H1 (cell line): ENCODE measurements at regions not wholly inside any gene's neighbourhood (a gene's known extent, or its start where the extent isn't known, plus 50 kb on each side); places are given as distances from the start of the nearest gene placed in this dataset.

Experiments
- CTCF ChIA-PET: fragments of 300-600 bp; sonication (Branson Sonifier 250); formaldehyde crosslinking; loops from one replicate; lab custom pipeline; 2021; ENCODE audit not compliant: partially characterized antibody; lab: Charles Lee
- POLR2A ChIA-PET: fragments of 300-600 bp; sonication (Branson Sonifier 250); formaldehyde crosslinking; loops from one replicate; lab custom pipeline; 2021; ENCODE audit warnings: inconsistent platforms; ENCODE audit not compliant: partially characterized antibody; lab: Charles Lee
- DNase-seq, 2 experiments: peaks; one replicate each; pipeline versions ENCODE4 v3.0.0 to v3.0.0-alpha.2; 2010 to 2022; ENCODE audit warnings: low spot score in 2 of 2, low read depth in 1 of 2, mixed read lengths in 1 of 2
- FAIRE-seq: peaks from 2 replicates; lab custom pipeline; 2011; peaks lifted over from hg19 to GRCh38; lab: Jason Lieb, UNC
- H2AFZ ChIP-seq: 2 replicates; pipeline ENCODE4 v1.8.1; 2012; ENCODE audit warnings: low read length, inconsistent platforms
- H2AK5ac ChIP-seq: 2 replicates; pipeline ENCODE4 v1.6.1; 2013; ENCODE audit warnings: low read depth, low read length
- H2BK120ac ChIP-seq: replicated peaks from 2 replicates; pipeline ENCODE3; 2013; ENCODE audit warnings: low read depth, low read length, inconsistent platforms
- H2BK12ac ChIP-seq: 2 replicates; pipeline ENCODE4 v1.6.1; 2013; ENCODE audit warnings: low read depth, low read length
- H2BK15ac ChIP-seq: 2 replicates; pipeline ENCODE4 v1.6.1; 2013; ENCODE audit warnings: low read length
- H2BK20ac ChIP-seq: 2 replicates; pipeline ENCODE4 v1.6.1; 2013; ENCODE audit warnings: low read length
- H2BK5ac ChIP-seq: 2 replicates; pipeline ENCODE4 v1.6.1; 2013; ENCODE audit warnings: low read depth, low read length
- H3K14ac ChIP-seq: 2 replicates; pipeline ENCODE4 v1.6.1; 2013; ENCODE audit warnings: inconsistent platforms; ENCODE audit not compliant: insufficient read length
- H3K18ac ChIP-seq: 2 replicates; pipeline ENCODE4 v1.6.1; 2013; ENCODE audit warnings: low read length; ENCODE audit errors: extremely low read depth
- H3K23ac ChIP-seq: 2 replicates; pipeline ENCODE4 v1.6.1; 2013; ENCODE audit warnings: inconsistent platforms; ENCODE audit not compliant: insufficient read length
- H3K23me2 ChIP-seq: 2 replicates; pipeline ENCODE4 v1.6.1; 2013; ENCODE audit warnings: low read depth, low read length
- H3K27ac ChIP-seq: 2 replicates; pipeline ENCODE4 v1.6.1; 2011; ENCODE audit warnings: low read depth, low read length, inconsistent platforms
- H3K27me3 ChIP-seq, 4 experiments: replicated peaks in 1 of 4; 1 replicate in 1 of 4; 2 replicates in 3 of 4; pipeline versions ENCODE4 v1.6.1 to v1.8.1; 2011 to 2013; ENCODE audit warnings: low read length in 3 of 4, mild to moderate bottlenecking in 3 of 4, inconsistent platforms in 2 of 4, mixed read lengths in 2 of 4, moderate library complexity in 1 of 4; ENCODE audit not compliant: control insufficient read depth in 3 of 4, insufficient read depth in 3 of 4; ENCODE audit errors: extremely low read depth in 1 of 4
- H3K36me3 ChIP-seq, 4 experiments: 2 replicates each; pipeline versions ENCODE4 v1.6.1 to v1.8.1; 2011 to 2013; ENCODE audit warnings: mild to moderate bottlenecking in 4 of 4, low read length in 3 of 4, moderate library complexity in 2 of 4, control low read depth in 1 of 4, inconsistent platforms in 1 of 4; ENCODE audit not compliant: insufficient read depth in 4 of 4, control insufficient read depth in 2 of 4
- H3K4ac ChIP-seq: replicated peaks from 2 replicates; pipeline ENCODE3; 2013; ENCODE audit warnings: low read length, low read depth, mixed read lengths, inconsistent platforms; ENCODE audit not compliant: insufficient read length
- H3K4me1 ChIP-seq, 4 experiments: replicated peaks in 1 of 4; 1 replicate in 1 of 4; 2 replicates in 3 of 4; pipeline versions ENCODE4 v1.6.1 to v1.8.1; 2011 to 2013; ENCODE audit warnings: low read length in 3 of 4, inconsistent platforms in 2 of 4, mixed read lengths in 1 of 4; ENCODE audit not compliant: insufficient read depth in 4 of 4, control insufficient read depth in 3 of 4
- H3K4me2 ChIP-seq, 2 experiments: 2 replicates each; pipeline versions ENCODE4 v1.6.1 to v1.8.1; 2011 to 2013; ENCODE audit warnings: low read depth in 2 of 2, low read length in 2 of 2, control low read depth in 1 of 2, inconsistent platforms in 1 of 2, mild to moderate bottlenecking in 1 of 2; ENCODE audit not compliant: insufficient read depth in 1 of 2
- H3K4me3 ChIP-seq, 4 experiments: fragments of 200-600, 300-600 bp in 1 of 4; sonication (generic), shearing (Covaris generic), sonication (Bioruptor Twin) in 1 of 4; 2 replicates each; pipeline versions ENCODE4 v1.5.1 to v1.8.1; 2011 to 2016; ENCODE audit warnings: low read length in 4 of 4, low read depth in 3 of 4, control low read depth in 2 of 4, inconsistent platforms in 2 of 4, mild to moderate bottlenecking in 2 of 4, mixed read lengths in 1 of 4, moderate library complexity in 1 of 4; ENCODE audit not compliant: insufficient read depth in 2 of 4; ENCODE audit errors: extremely low read depth in 1 of 4
- H3K56ac ChIP-seq: replicated peaks from 2 replicates; pipeline ENCODE3; 2013; ENCODE audit warnings: low read depth, mild to moderate bottlenecking, mixed read lengths, low read length, inconsistent platforms; ENCODE audit not compliant: insufficient read length
- H3K79me1 ChIP-seq: 2 replicates; pipeline ENCODE4 v1.6.1; 2013; ENCODE audit warnings: low read depth, low read length, control low read depth
- H3K79me2 ChIP-seq, 2 experiments: 2 replicates each; pipeline versions ENCODE4 v1.6.1 to v1.8.1; 2012 to 2013; ENCODE audit warnings: low read length in 2 of 2, mild to moderate bottlenecking in 2 of 2, inconsistent platforms in 1 of 2; ENCODE audit not compliant: insufficient read depth in 2 of 2, control insufficient read depth in 1 of 2
- H3K9ac ChIP-seq, 4 experiments: replicated peaks in 1 of 4; 1 replicate in 1 of 4; 2 replicates in 3 of 4; pipeline versions ENCODE4 v1.6.1 to v1.8.1; 2011 to 2013; ENCODE audit warnings: low read depth in 3 of 4, low read length in 3 of 4, control low read depth in 2 of 4, mild to moderate bottlenecking in 2 of 4, moderate library complexity in 2 of 4, inconsistent platforms in 1 of 4; ENCODE audit errors: extremely low read depth in 1 of 4
- H3K9me3 ChIP-seq, 2 experiments: 2 replicates each; pipeline versions ENCODE4 v1.6.1 to v1.8.1; 2012 to 2013; ENCODE audit warnings: mild to moderate bottlenecking in 2 of 2, moderate library complexity in 2 of 2, control low read depth in 1 of 2, inconsistent platforms in 1 of 2, low read depth in 1 of 2, low read length in 1 of 2, mixed read lengths in 1 of 2; ENCODE audit not compliant: insufficient read depth in 2 of 2
- H4K20me1 ChIP-seq, 2 experiments: replicated peaks in 1 of 2; 2 replicates each; pipeline versions ENCODE3 to v1.8.1; 2011 to 2013; ENCODE audit warnings: inconsistent platforms in 2 of 2, low read length in 2 of 2, mild to moderate bottlenecking in 1 of 2; ENCODE audit not compliant: insufficient read depth in 2 of 2, control insufficient read depth in 1 of 2
- H4K5ac ChIP-seq: 2 replicates; pipeline ENCODE4 v1.6.1; 2013; ENCODE audit warnings: low read length, low read depth, mixed read lengths, inconsistent platforms; ENCODE audit not compliant: insufficient read length
- H4K8ac ChIP-seq: 2 replicates; pipeline ENCODE4 v1.8.0; 2013; ENCODE audit warnings: mild to moderate bottlenecking, moderate library complexity, low read length, inconsistent platforms; ENCODE audit not compliant: insufficient read depth; ENCODE audit errors: extremely low read depth
- H4K91ac ChIP-seq: replicated peaks from 2 replicates; pipeline ENCODE3; 2013; ENCODE audit warnings: low read length, mixed read lengths, inconsistent platforms; ENCODE audit not compliant: insufficient read length
- CHD2 ChIP-seq: IDR thresholded peaks from 2 replicates; pipeline ENCODE4 v1.6.1; 2012; ENCODE audit warnings: low read length, improper control_type of control experiment
- CREB1 ChIP-seq: IDR thresholded peaks from 2 replicates; pipeline ENCODE4 v1.6.1; 2012; ENCODE audit warnings: inconsistent platforms
- CTBP2 ChIP-seq: IDR thresholded peaks from 2 replicates; pipeline ENCODE4 v1.7.0; 2011; ENCODE audit warnings: borderline replicate concordance, mild to moderate bottlenecking, moderate library complexity, mixed read lengths, low read length; ENCODE audit not compliant: insufficient read depth, insufficient read length
- GTF2F1 ChIP-seq: IDR thresholded peaks from 2 replicates; pipeline ENCODE4 v1.6.1; 2012; ENCODE audit warnings: low read depth, low read length, improper control_type of control experiment, borderline replicate concordance
- NANOG ChIP-seq: IDR thresholded peaks from 2 replicates; pipeline ENCODE4 v1.6.1; 2011; ENCODE audit warnings: low read length, low read depth, mild to moderate bottlenecking, inconsistent platforms; ENCODE audit not compliant: insufficient read depth, poor library complexity, severe bottlenecking
- POU5F1 ChIP-seq: IDR thresholded peaks from 2 replicates; pipeline ENCODE4 v1.6.1; 2011; ENCODE audit warnings: low read depth, mild to moderate bottlenecking, low read length, moderate library complexity
- SUZ12 ChIP-seq: fragments of 200-600 bp; sonication (generic); IDR thresholded peaks from 2 replicates; pipeline ENCODE4 v1.6.1; 2012; ENCODE audit warnings: mild to moderate bottlenecking, inconsistent platforms, low read length, moderate library complexity, mixed read lengths
- WGBS, 2 experiments: shearing (Covaris generic) in 1 of 2; methylation state at CpG; one replicate each; pipeline versions ENCODE4 v1.1.6 to v1.1.7; 2013 to 2015; ENCODE audit warnings: low lambda C conversion rate in 2 of 2, mixed read lengths in 2 of 2, inconsistent platforms in 1 of 2, low coverage in 1 of 2, missing lambda C conversion rate in 1 of 2; ENCODE audit not compliant: insufficient replicate concordance in 2 of 2, insufficient coverage in 1 of 2, insufficient read length in 1 of 2; ENCODE audit errors: extremely low coverage in 1 of 2, missing lambda C conversion rate in 1 of 2; 5-methylcytosine and 5-hydroxymethylcytosine counted together

DNA sequence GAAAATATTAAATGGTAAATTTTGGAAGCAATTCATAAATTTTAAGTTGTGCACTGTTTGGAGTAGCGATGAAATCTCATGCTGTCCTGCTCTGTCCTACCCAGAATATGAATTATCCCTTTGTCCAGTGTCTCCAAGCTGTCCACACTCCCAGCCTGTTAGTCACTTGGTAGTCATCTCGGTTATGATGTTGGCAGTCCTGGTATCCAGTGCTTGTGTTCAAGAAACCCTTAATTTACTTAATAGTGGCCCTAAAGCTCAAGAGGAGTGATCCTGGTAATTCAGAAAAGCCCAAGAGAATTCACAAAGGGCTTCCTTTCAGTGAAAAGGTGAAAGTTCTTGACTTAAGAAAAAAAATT is 71.8 kb upstream of the STAM2 start:
- Histone ChIP-seq H3K9ac (no peak overlapping the region), H4K8ac (no peak overlapping the region), H3K4me2 (no peak overlapping the region), H3K79me1 (no peaks in the 10 kb centered on the region), H3K23ac (no peak overlapping the region), H3K23me2 (no peaks in the 10 kb centered on the region), H3K4me1 (no peaks in the 10 kb centered on the region), H2BK12ac (no peak overlapping the region), H2AFZ (no peak overlapping the region), H3K79me2 (no peaks in the 10 kb centered on the region), H3K18ac (no peak overlapping the region), H2BK5ac (no peak overlapping the region), H2BK120ac (no peak overlapping the region), H3K4ac (no peak overlapping the region), H4K20me1 (no peaks in the 10 kb centered on the region), H3K27ac (no peak overlapping the region), H3K14ac (no peak overlapping the region), H3K36me3 (no peaks in the 10 kb centered on the region), H2BK15ac (no peak overlapping the region), H3K27me3 (no peaks in the 10 kb centered on the region), H4K5ac (no peak overlapping the region), H3K56ac (no peak overlapping the region), H2BK20ac (no peak overlapping the region), H2AK5ac (no peak overlapping the region), H3K9me3 (no peaks in the 10 kb centered on the region), H4K91ac (no peak overlapping the region), H3K4me3 (no peak overlapping the region)
- FAIRE-seq = no peak
- POLR2A ChIA-PET = no interaction called here
- CTCF ChIA-PET = no interaction called here
- DNase-seq = no peak
- WGBS, 2 experiments = 90% methylated on average over 2 of the region's 2 CpGs; no CpG with 5 or more reads in 1 of the 2 experiments
- no peak for TF ChIP-seq CTBP2
- no peak for TF ChIP-seq CREB1
- no peak for TF ChIP-seq SUZ12
- no peak for TF ChIP-seq CHD2
- TF ChIP-seq GTF2F1 = no peak
- TF ChIP-seq NANOG = no peak
- TF ChIP-seq POU5F1 = no peak
